ENCODE measurements at regions not wholly inside any gene's neighbourhood (a gene's known extent, or its start where the extent isn't known, plus 50 kb on each side); places are given as distances from the start of the nearest gene placed in this dataset.
"Not testable (repeated sequence)": the region's sequence is repeated elsewhere in the genome, so short reads cannot be mapped to it uniquely, and the experiment has no call there.

- not testable (repeated sequence) for DNase-seq
Observed at GRCh38 chrX:40788698-40789097, 53.4 kb upstream of the MED14 start.

DNA sequence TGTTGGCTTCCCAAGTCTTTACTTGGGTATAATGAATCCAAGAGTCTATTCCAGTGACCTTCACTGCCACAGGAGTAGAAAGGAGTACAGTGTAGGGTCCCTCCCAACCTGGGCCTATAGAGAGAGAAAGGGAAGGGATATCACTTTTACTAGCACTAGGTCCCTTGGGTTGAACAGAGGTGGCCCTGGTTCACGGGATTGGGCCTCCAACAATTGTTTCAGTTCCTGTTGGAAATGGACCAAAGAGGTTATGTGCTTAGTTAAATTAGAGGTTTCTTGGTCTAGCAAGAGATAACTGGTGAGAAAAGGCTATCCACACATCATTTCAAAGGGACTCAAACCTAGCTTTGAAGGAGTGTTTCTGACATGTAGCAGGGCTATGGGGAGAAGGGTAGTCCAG is 57.1 kb upstream of the MED14 start:
- DNase-seq, result no peak

GRCh38 chrX:40794829-40795130 is 59.4 kb upstream of the MED14 start:
- not testable (repeated sequence) for DNase-seq

DNA sequence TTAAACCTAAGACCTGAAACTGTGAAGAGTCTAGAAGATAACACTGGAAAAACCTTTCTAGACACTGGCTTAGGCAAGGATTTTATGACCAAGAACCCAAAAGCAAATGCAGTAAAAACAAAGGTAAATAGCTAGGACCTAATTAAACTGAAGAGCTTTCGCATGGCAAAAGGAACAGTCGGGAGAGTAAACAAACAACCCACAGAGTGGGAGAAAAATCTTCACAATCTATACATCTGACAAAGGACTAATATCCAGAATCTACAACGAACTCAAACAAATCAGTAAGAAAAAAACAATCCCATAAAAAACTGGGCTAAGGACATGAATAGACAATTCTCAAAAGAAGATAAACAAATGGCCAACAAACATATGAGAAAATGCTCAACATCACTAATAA is 64.4 kb upstream of the MED14 start:
- DNase-seq, result not testable (repeated sequence)

DNA sequence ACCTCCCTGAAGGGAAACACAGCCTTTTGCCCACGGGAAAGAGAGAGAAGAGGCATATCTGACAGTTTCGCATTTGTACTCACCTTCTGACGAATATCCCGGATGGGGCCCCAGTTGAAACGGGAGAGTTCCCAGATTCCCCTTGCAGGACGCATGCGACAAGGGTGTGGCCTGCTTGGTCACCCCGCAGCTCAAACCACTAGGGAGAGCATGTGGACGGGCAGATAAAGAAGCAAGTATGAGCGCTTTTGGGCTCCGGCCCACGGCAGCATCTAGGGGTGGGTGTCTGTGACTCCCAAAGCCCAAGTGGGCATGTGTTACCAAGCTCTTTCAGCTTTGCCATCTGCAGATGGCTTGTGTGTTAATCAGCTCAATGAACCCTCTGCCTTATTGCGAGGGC is 70.1 kb upstream of the MED14 start:
- no peak for DNase-seq

DNA sequence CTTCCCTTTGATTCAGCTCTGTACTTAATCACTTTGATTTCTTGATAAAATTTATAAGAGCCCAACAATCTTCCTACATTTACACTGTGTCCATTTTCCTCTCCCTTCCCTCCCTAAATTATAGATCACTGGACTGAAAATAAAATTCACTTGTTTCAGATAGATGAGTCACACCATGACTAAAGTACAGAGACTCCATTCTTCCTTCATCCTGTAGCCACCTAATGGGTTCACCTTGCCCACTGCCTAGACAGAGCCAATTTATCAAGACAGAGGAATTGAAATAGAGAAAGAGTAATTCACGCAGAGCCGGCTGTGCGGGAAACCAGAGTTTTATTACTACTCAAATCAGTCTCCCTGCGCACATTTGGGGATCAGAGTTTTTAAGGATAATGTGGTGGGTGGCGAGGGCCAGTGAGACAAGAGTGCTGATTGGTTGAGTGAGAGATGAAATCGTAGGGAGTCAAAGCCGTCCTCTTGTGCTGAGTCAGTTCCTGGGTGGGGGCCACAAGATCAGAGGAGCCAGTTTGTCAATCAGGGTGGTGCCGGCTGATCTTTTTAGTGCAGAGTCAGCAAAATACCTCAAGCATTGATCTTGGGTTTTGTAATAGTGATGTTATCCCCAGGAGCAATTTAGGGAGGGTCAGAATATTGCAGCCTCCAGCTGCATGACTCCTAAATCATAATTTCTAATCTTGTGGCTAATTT is 71.3 kb upstream of the MED14 start:
- DNase-seq, result no peak

DNA sequence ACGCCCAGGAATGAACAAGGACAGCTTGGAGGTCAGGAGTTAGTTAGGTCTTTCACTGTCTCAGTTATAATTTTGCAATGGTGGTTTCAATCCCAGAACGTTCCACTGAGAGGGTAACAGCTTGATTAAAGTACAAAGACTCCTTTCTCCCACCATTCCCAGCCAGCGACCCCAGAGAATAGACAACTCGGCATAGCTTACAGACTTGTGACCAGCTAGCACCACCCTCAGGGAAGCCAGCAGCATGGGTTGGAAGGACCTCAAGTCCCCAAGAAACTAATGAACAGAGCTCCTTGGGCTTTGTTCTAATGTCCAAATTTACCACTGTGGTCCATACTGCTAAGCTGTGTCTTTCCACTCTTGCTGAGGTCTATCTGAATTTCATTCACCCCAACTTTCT is 72.0 kb upstream of the MED14 start:
- no peak for DNase-seq

DNA sequence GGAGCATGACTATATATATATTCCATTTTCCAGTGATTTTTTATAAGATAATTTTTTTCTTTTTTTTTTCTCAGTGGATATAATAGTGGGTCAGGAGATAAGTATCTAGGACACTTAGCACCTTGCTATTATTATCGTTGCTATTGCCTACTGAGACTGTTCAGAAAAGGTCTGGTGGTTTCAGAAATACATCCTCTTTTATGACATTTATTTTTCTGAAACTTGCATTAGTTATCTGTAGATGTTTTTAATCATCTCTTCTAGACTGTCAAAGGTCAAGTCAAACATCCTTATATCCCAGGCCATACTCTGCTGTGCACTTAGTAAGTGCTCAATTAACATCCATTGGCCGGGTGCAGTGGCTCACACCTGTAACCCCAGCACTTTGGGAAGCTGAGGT is 72.9 kb upstream of the MED14 start:
- DNase-seq, result no peak

GRCh38 chrX:40809210-40809609 is 73.9 kb upstream of the MED14 start:
- no peak for DNase-seq

DNA sequence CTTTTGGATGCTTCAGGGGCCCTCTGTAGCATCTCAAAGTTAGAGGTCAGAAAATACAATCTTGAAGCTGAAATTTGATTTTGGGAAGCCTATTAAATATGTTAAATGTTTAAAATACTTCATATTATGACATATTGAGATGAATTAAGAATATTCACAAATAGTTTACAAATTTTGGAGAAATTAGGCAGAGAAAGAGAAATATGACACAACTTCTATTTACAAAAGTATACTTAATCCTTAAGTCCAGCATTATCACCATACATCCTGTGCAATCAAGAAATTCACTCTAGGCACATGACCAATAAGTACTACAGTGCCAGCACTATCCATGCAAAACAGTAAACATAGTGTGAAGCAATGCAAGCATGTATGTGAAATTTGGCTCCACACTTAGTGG is 79.7 kb upstream of the MED14 start:
- not testable (repeated sequence) for DNase-seq

DNA sequence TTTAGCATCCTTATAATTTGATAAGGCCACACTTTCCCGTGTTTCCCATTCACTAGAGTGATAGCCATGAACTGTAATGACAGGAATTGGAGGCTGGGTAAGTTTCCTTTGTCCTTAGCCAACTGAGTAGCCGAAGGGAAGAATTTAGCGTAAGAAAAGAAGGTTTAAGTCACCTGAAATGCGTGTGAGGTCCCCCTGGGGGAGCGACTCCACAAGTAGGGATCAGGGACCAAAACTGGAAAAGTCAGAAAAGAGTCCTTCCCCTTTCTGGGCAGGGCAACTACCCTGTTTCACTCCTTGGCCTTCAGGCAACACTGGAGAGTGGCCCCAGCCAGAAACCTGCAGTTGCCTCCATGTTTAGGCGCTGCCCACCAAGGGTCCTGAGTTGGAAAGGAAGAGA is 81.6 kb upstream of the MED14 start:
- DNase-seq, result no peak

GRCh38 chrX:40818236-40818635 is 82.9 kb upstream of the MED14 start:
- DNase-seq, result no peak

DNA sequence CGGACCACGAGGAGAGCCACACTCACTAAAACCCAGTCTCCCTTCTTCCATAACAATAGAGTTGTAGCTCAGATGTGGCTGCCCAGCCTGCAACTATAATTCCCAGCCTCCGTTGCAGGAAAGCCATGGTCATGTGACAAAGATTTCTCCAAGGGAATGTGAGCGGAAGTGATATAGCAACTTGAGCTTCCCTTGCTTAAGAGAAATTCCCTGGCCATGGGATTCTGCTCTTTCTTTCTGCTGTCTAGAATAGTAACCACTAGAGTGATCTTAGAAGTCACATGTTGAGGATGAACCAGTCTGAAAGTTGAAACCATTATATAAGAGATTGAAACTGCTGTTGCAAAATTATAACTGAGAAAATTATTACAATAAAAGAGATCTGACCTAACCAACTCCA is 86.4 kb upstream of the MED14 start:
- no peak for DNase-seq

DNA sequence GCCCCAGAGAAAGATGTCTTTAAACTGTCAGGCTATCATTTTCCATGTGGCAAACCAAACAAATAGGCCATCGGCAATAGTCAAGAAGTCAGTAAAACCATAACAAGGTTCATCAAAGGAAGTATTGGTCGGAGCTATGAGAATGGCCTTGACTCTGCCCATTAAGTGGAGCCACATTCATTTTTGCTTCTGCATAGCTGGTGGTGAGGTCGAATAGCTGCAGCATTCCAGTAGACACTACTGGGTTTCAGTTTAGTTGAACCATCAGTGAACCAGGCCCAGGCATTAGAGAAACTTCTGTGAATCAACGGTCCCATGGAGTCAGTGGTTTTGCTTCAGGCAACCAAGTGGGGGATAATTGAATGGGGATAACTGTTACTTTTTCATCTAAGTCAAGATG is 92.0 kb upstream of the MED14 start:
- no peak for DNase-seq

- DNase-seq, result no peak
Observed at GRCh38 chrX:40831750-40832149, 96.4 kb upstream of the MED14 start.

GRCh38 chrX:40832723-40833122 is 97.4 kb upstream of the MED14 start:
- DNase-seq, result no peak

DNA sequence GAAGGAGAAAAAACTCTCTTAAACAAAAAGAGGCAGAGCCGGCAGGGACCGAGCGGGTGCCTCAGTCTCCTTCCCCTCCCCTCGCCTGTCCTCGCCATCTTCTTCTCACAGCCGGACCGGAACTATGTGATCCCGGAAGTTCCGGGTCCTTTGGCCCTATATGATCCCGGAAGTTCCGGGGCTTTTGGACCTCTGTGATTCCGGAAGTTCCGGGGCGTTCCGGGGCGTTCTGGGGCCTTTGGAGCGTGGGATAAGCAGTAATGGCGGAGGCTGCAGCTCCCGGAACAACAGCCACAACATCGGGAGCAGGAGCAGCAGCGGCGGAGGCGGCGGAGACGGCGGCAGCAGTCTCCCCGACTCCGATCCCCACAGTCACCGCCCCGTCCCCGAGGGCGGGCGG is 98.9 kb upstream of the MED14 start:
- DNase-seq, result no peak

GRCh38 chrX:40835526-40835925 is 100.2 kb upstream of the MED14 start:
- no peak for DNase-seq

- no peak for DNase-seq
Observed at GRCh38 chrX:40843643-40844042, 108.3 kb upstream of the MED14 start.

GRCh38 chrX:40844471-40844870 is 109.1 kb upstream of the MED14 start:
- no peak for DNase-seq

DNA sequence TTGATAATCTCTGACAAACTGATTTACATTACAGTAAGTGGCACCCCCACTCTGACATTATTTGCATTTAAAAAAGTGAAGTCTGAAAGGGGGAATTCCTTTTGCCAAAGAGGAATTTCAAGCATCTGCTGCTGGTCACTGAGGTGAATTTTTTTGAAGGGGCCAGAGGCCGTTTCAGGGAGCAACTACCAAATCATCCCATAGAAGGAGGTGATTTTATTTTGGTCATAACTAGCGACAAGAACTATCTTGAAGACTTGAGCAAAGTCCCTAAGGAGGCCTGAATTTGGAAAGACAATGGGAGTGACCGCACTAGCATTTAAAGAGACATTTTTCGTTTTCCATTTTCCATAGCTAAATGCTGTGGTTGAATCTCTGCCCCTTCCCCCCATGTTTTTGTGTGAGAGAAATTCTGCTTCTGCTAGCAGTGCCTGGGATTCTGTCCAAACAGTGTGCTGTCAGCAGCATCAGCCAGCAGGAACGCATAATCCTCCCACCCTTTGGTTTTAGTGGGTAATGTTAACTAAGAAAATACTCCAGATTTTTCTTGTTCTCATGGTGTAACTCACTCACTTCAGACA is 110.1 kb upstream of the MED14 start:
- DNase-seq, result no peak

- DNase-seq, result no peak
Observed at GRCh38 chrX:40849906-40850823, 114.8 kb upstream of the MED14 start.

DNA sequence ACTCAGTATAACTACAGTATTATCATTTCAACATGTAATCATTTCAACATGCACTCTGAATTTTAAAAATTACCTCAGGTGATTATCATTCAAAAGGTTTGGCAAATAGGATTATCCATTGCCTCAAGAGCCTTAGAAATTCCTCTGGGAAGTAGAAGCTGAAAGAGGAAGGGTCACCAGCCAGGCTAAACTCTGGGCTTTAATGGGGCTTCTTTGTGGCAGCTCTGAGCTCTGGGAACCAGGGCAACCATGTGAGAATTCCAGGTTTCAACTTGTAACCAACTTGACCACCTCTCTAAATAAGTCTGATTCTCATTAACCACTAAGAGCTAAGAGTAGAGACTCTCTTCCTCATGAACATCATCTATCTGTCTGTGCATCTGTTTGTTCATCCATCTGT is 117.2 kb upstream of the MED14 start:
- no peak for DNase-seq
